GM12891 (cell line): ENCODE measurements at regions not wholly inside any gene's neighbourhood (a gene's known extent, or its start where the extent isn't known, plus 50 kb on each side); places are given as distances from the start of the nearest gene placed in this dataset.

Experiments
- POLR2A ChIP-seq: IDR thresholded peaks from 2 replicates; pipeline ENCODE4 v1.6.1; 2011; ENCODE audit warnings: low read depth, low read length, control low read depth
- POLR2AphosphoS5 ChIP-seq: IDR thresholded peaks from 2 replicates; pipeline ENCODE4 v1.6.1; 2011; ENCODE audit warnings: low read depth, low read length, control low read depth
- POU2F2 ChIP-seq: IDR thresholded peaks from 2 replicates; pipeline ENCODE4 v1.6.1; 2011; ENCODE audit warnings: low read depth, mild to moderate bottlenecking, control low read depth, low read length, moderate library complexity
- SPI1 ChIP-seq: IDR thresholded peaks from 2 replicates; pipeline ENCODE4 v1.6.1; 2011; ENCODE audit warnings: low read depth, low read length, control low read depth
- TAF1 ChIP-seq: IDR thresholded peaks from 2 replicates; pipeline ENCODE4 v1.6.1; 2011; ENCODE audit warnings: low read depth, low read length, control low read depth

- TF ChIP-seq POLR2AphosphoS5, result no peak
- no peak for TF ChIP-seq POLR2A
- no peak for TF ChIP-seq TAF1
- TF ChIP-seq POU2F2, result no peak
- no peak for TF ChIP-seq SPI1
Measured at GRCh38 chr2:71879509-71880184, 268.0 kb downstream of the CYP26B1 start.
